Endothelial cell of umbilical vein (primary cell): ENCODE measurements at regions not wholly inside any gene's neighbourhood (a gene's known extent, or its start where the extent isn't known, plus 50 kb on each side); places are given as distances from the start of the nearest gene placed in this dataset.

Experiments
- BruUV-seq: library from RNA; stranded (reverse); fragments of 400-500 nt; replicated peaks from 2 replicates; lab custom pipeline; 2021; lab: Mats Ljungman, UMichigan
- CTCF ChIA-PET: fragments of 300-600, 350-600 bp; sonication (Branson Sonifier 250); formaldehyde crosslinking; loops from one replicate; lab custom pipeline; 2021; ENCODE audit warnings: antibody characterized with exemption, inconsistent platforms; lab: Charles Lee
- POLR2A ChIA-PET: fragments of 300-600, 350-600 bp; sonication (Branson Sonifier 250); formaldehyde crosslinking; loops from one replicate; lab custom pipeline; 2021; ENCODE audit warnings: antibody characterized with exemption, inconsistent platforms; lab: Charles Lee
- DNase-seq: peaks from one replicate; pipeline ENCODE4 v3.0.0-alpha.2; 2011; ENCODE audit warnings: low read depth, low spot score
- FAIRE-seq: peaks from 2 replicates; lab custom pipeline; 2011; peaks lifted over from hg19 to GRCh38; lab: Jason Lieb, UNC
- H2AFZ ChIP-seq: 2 replicates; pipeline ENCODE4 v1.6.0; 2012; ENCODE audit warnings: low read depth, low read length, control low read depth, inconsistent platforms
- H3K27ac ChIP-seq: 2 replicates; pipeline ENCODE4 v1.5.1; 2011; ENCODE audit warnings: low read depth, mild to moderate bottlenecking, control low read depth, low read length, moderate library complexity; ENCODE audit not compliant: insufficient read depth
- H3K27me3 ChIP-seq, 2 experiments: 2 replicates each; pipeline versions ENCODE4 v1.6.0 to v1.6.1; 2011; ENCODE audit warnings: low read length in 2 of 2, mixed read lengths in 1 of 2; ENCODE audit not compliant: control insufficient read depth in 2 of 2, insufficient read depth in 2 of 2
- H3K36me3 ChIP-seq, 2 experiments: 2 replicates in 1 of 2; 3 replicates in 1 of 2; pipeline ENCODE4 v1.5.1; 2011; ENCODE audit warnings: low read length in 2 of 2, mild to moderate bottlenecking in 1 of 2, moderate library complexity in 1 of 2; ENCODE audit not compliant: control insufficient read depth in 2 of 2, insufficient read depth in 2 of 2; ENCODE audit errors: extremely low read depth in 1 of 2
- H3K4me1 ChIP-seq: 3 replicates; pipeline ENCODE4 v1.5.1; 2011; ENCODE audit warnings: mild to moderate bottlenecking, low read length; ENCODE audit not compliant: control insufficient read depth, insufficient read depth; ENCODE audit errors: extremely low read depth
- H3K4me2 ChIP-seq: 2 replicates; pipeline ENCODE4 v1.6.1; 2011; ENCODE audit warnings: low read length, control low read depth, mixed read lengths; ENCODE audit not compliant: insufficient read depth
- H3K4me3 ChIP-seq, 3 experiments: fragments of 200-600 bp in 1 of 3; sonication (generic), shearing (Covaris generic) in 1 of 3; replicated peaks in 1 of 3; 2 replicates each; pipeline ENCODE4 v1.5.1; 2011 to 2016; ENCODE audit warnings: control low read depth in 3 of 3, low read length in 3 of 3, mild to moderate bottlenecking in 2 of 3, inconsistent platforms in 1 of 3, low read depth in 1 of 3, moderate library complexity in 1 of 3; ENCODE audit not compliant: insufficient read depth in 1 of 3
- H3K79me2 ChIP-seq: 2 replicates; pipeline ENCODE4 v1.6.0; 2012; ENCODE audit warnings: low read length, inconsistent platforms; ENCODE audit not compliant: control insufficient read depth, insufficient read depth
- H3K9ac ChIP-seq: replicated peaks from 2 replicates; pipeline ENCODE3; 2011; ENCODE audit warnings: low read length, control low read depth; ENCODE audit not compliant: insufficient read depth; ENCODE audit errors: extremely low read depth
- H3K9me1 ChIP-seq: replicated peaks from 3 replicates; pipeline ENCODE4 v1.6.0; 2011; ENCODE audit warnings: mild to moderate bottlenecking, low read length; ENCODE audit not compliant: control insufficient read depth, insufficient read depth; ENCODE audit errors: extremely low read depth
- H3K9me3 ChIP-seq: replicated peaks from 2 replicates; pipeline ENCODE4 v1.5.1; 2012; ENCODE audit warnings: low read length, inconsistent platforms; ENCODE audit not compliant: control insufficient read depth, insufficient read depth
- H4K20me1 ChIP-seq: replicated peaks from 2 replicates; pipeline ENCODE3; 2011; ENCODE audit warnings: mild to moderate bottlenecking, low read length; ENCODE audit not compliant: control insufficient read depth, insufficient read depth; ENCODE audit errors: extremely low read depth
- CTCF ChIP-seq, 2 donors: IDR thresholded peaks; 1 replicate in 1 of 2; 2 replicates in 1 of 2; pipeline ENCODE4 v1.5.1; 2011; ENCODE audit warnings: low read length in 2 of 2, mild to moderate bottlenecking in 2 of 2, moderate library complexity in 2 of 2, control low read depth in 1 of 2, inconsistent platforms in 1 of 2, low read depth in 1 of 2; ENCODE audit not compliant: insufficient read depth in 1 of 2; ENCODE audit errors: extremely low read depth in 1 of 2
- EZH2 ChIP-seq: IDR thresholded peaks from 2 replicates; pipeline ENCODE4 v1.6.1; 2012; ENCODE audit warnings: borderline replicate concordance, low read depth, mild to moderate bottlenecking, moderate library complexity, low read length, inconsistent platforms; ENCODE audit not compliant: severe bottlenecking
- FOS ChIP-seq: IDR thresholded peaks from 2 replicates; pipeline ENCODE4 v1.6.1; 2011; ENCODE audit warnings: mild to moderate bottlenecking, low read length, moderate library complexity, borderline replicate concordance; ENCODE audit not compliant: insufficient read depth
- GATA2 ChIP-seq: IDR thresholded peaks from 2 replicates; pipeline ENCODE4 v1.7.0; 2011; ENCODE audit warnings: low read depth, mild to moderate bottlenecking, moderate library complexity, mixed read lengths, low read length; ENCODE audit not compliant: insufficient read length, insufficient read depth
- POLR2A ChIP-seq: IDR thresholded peaks from 2 replicates; pipeline ENCODE4 v1.6.1; 2012; ENCODE audit warnings: low read depth, mild to moderate bottlenecking, control low read depth, low read length
- POLR2AphosphoS5 ChIP-seq: IDR thresholded peaks from 2 replicates; pipeline ENCODE4 v1.6.1; 2012; ENCODE audit warnings: low read depth, mild to moderate bottlenecking, control low read depth, low read length, moderate library complexity; ENCODE audit not compliant: insufficient read depth
- dilution Hi-C: fragments of 300-500 bp; cut with MboI; formaldehyde crosslinking; loops from one replicate; pipeline ENCODE4 v1.15.0; 2019; ENCODE audit warnings: low sequenced_read_pairs; ENCODE audit not compliant: extremely low pct_ligation_motif_present
- intact Hi-C: fragments of 100-400 bp; cut with micrococcal nuclease; formaldehyde crosslinking; loops from one replicate; pipeline ENCODE4 v1.10.0; 2022
- TF ChIP-seq, protein P1 (sequence below): IDR thresholded peaks from 2 replicates; pipeline ENCODE4 v1.6.1; 2011; ENCODE audit not compliant: insufficient read depth, insufficient read length

GRCh38 chr18:75854808-75855207 is 427.3 kb upstream of the SMIM21 start:
- Histone ChIP-seq H3K9me1 (no peaks in the 10 kb centered on the region), H3K9me3 (no peaks in the 10 kb centered on the region), H4K20me1 (no peaks in the 10 kb centered on the region), H2AFZ (no peak overlapping the region), H3K27ac (no peak overlapping the region), H3K4me3 (no peak overlapping the region), H3K4me2 (no peak overlapping the region), H3K79me2 (no peaks in the 10 kb centered on the region), H3K36me3 (no peaks in the 10 kb centered on the region), H3K27me3 (no peaks in the 10 kb centered on the region), H3K4me1 (no peaks in the 10 kb centered on the region), H3K9ac (no peak overlapping the region)
- BruUV-seq, result no TSS peak
- intact Hi-C loops, result no loop called here
- ChIA-PET POLR2A (no interaction called here), CTCF (no interaction called here)
- dilution Hi-C loops, result no loop called here
- DNase-seq, result no peak
- FAIRE-seq, result no peak
- TF ChIP-seq POLR2A (no peak), EZH2 (no peak), GATA2 (no peak), FOS (no peak), CTCF (IDR thresholded peaks at IDR 0.05; ENCODE audit: extremely low read depth in 1 of 2, insufficient read depth in 1 of 2, low read depth in 1 of 2, low read length in 2 of 2) (no peak), POLR2AphosphoS5 (no peak)
- TF ChIP-seq, protein P1, sequence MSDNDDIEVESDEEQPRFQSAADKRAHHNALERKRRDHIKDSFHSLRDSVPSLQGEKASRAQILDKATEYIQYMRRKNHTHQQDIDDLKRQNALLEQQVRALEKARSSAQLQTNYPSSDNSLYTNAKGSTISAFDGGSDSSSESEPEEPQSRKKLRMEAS, result no peak
